ENCODE measurements at regions not wholly inside any gene's neighbourhood (a gene's known extent, or its start where the extent isn't known, plus 50 kb on each side); places are given as distances from the start of the nearest gene placed in this dataset.

GRCh38 chr22:47345025-47345424, 582.6 kb downstream of the TBC1D22A start:
- DNase-seq (ENCODE audit: low spot score): no peak

- DNase-seq (ENCODE audit: low spot score): no peak
These were observed 582.0 kb downstream of the TBC1D22A start for GRCh38 chr22:47344414-47344813.

GRCh38 chr22:47343611-47344010, 581.2 kb downstream of the TBC1D22A start:
- no peak for DNase-seq (ENCODE audit: low spot score)

- DNase-seq (ENCODE audit: low spot score): no peak
These were observed 580.0 kb downstream of the TBC1D22A start for GRCh38 chr22:47342446-47342845.

GRCh38 chr22:47341464-47341863, 579.0 kb downstream of the TBC1D22A start:
- DNase-seq (ENCODE audit: low spot score): no peak

GRCh38 chr22:47340851-47341436, 578.5 kb downstream of the TBC1D22A start:
- DNase-seq (ENCODE audit: low spot score): no peak

- DNase-seq (ENCODE audit: low spot score): no peak
These were observed 574.7 kb downstream of the TBC1D22A start for GRCh38 chr22:47337161-47337621.

- no peak for DNase-seq (ENCODE audit: low spot score)
These were observed 573.5 kb downstream of the TBC1D22A start for GRCh38 chr22:47335958-47336357.

GRCh38 chr22:47335460-47335859, 573.0 kb downstream of the TBC1D22A start:
- DNase-seq (ENCODE audit: low spot score): no peak

- no peak for DNase-seq (ENCODE audit: low spot score)
These were observed 572.2 kb downstream of the TBC1D22A start for GRCh38 chr22:47334601-47335000.

- DNase-seq (ENCODE audit: low spot score): no peak
These were observed 571.2 kb downstream of the TBC1D22A start for GRCh38 chr22:47333625-47334024.

- no peak for DNase-seq (ENCODE audit: low spot score)
These were observed 570.0 kb downstream of the TBC1D22A start for GRCh38 chr22:47332246-47332980.

GRCh38 chr22:47331750-47332149, 569.3 kb downstream of the TBC1D22A start:
- DNase-seq (ENCODE audit: low spot score): no peak

GRCh38 chr22:47329727-47330650, 567.5 kb downstream of the TBC1D22A start:
- no peak for DNase-seq (ENCODE audit: low spot score)

GRCh38 chr22:47328550-47329243, 566.2 kb downstream of the TBC1D22A start:
- DNase-seq (ENCODE audit: low spot score): no peak

GRCh38 chr22:47327241-47327640, 564.8 kb downstream of the TBC1D22A start:
- no peak for DNase-seq (ENCODE audit: low spot score)

GRCh38 chr22:47325249-47325648, 562.8 kb downstream of the TBC1D22A start:
- no peak for DNase-seq (ENCODE audit: low spot score)

- DNase-seq (ENCODE audit: low spot score): no peak
These were observed 562.1 kb downstream of the TBC1D22A start for GRCh38 chr22:47324435-47324990.

- DNase-seq (ENCODE audit: low spot score): no peak
These were observed 561.1 kb downstream of the TBC1D22A start for GRCh38 chr22:47323518-47323917.

GRCh38 chr22:47322854-47323253, 560.4 kb downstream of the TBC1D22A start:
- DNase-seq (ENCODE audit: low spot score): no peak

- DNase-seq (ENCODE audit: low spot score): no peak
These were observed 558.1 kb downstream of the TBC1D22A start for GRCh38 chr22:47320560-47320959.

Data from iPS-NIHi11 (cell line).